Middle frontal gyrus (tissue), 1 donor: ENCODE measurements at regions not wholly inside any gene's neighbourhood (a gene's known extent, or its start where the extent isn't known, plus 50 kb on each side); places are given as distances from the start of the nearest gene placed in this dataset.
"Not testable (repeated sequence)": the region's sequence is repeated elsewhere in the genome, so short reads cannot be mapped to it uniquely, and the experiment has no call there.

ENCODE experiments used
- DNase-seq: peaks from one replicate; pipeline ENCODE4 v3.0.0-alpha.2; 2015; ENCODE audit warnings: low spot score; ENCODE audit errors: extremely low spot score

GRCh38 chr18:1394966-1395365, 490.3 kb downstream of the ADCYAP1 start:
- DNase-seq, result no peak

GRCh38 chr18:1408376-1408775, 503.7 kb downstream of the ADCYAP1 start:
- DNase-seq, result no peak

DNA sequence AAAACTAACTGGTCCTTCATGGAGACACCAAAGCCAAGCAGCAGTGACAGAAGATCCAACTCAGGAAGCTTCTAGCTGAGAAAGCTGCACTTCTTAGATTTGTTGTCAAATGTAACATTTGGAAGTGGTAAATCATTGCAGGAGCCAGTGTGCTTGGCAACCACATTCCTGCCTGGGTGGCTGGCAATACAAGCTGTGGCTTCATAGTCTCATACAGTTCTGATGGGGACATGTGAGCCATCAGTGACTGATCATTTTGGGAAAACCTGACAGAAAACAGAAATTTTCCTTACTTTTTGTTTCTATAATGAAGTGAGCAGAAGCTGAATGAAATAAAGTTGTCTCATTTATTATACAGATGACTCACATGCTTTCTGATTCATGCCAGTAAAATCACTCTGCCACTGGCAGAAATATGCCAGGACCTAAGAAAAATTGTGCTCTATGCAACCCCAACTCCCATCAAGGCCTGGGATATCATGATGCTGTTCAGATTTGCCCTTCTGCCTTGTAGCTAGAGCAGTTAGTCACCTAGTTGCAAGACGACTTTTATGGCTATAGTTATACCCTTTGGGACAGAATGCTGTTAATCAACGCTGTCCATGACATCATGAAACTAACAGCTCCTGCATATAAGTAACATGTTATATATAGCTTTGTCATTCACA, 508.1 kb downstream of the ADCYAP1 start:
- DNase-seq, result peak; percentile 4

- DNase-seq, result no peak
Measured at GRCh38 chr18:1413323-1413675, 508.6 kb downstream of the ADCYAP1 start.

GRCh38 chr18:1416074-1416473, 511.4 kb downstream of the ADCYAP1 start:
- no peak for DNase-seq

DNA sequence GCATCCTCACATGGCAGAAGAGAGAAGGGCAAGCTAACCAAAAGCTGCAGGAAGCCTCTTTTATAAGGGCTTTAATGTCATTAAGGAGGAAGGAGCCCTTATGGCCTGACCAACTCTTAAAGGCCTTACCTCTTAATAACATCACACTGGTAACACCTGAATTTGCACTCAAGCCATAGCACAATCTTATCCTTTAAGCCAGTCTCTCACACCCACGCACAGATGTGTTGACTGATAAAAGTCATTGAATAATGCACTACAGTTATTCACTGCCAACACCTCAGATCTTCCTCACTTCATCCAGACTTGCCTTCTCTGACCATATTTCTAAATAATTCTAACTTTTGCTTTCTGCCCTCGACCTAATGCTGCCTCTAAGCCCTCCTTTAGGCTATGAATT, 516.8 kb downstream of the ADCYAP1 start:
- DNase-seq, result no peak

DNA sequence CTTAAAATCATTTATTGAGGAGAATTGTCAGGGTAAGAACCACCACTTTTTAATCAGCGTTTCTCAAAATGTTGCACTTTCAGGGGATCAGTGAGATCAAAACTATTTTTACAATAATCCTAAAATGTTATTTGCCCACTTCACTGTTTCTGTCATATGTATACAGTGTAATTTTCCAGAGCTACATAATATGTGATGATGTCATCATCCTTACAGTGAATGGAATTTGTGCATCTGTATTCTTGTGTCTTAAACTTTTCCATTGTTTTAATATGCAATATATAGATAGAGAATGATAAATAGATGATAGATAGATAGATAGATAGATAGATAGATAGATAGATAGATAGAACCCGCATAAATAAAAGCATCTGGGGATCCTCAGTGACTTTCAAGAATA, 518.0 kb downstream of the ADCYAP1 start:
- DNase-seq, result no peak

DNA sequence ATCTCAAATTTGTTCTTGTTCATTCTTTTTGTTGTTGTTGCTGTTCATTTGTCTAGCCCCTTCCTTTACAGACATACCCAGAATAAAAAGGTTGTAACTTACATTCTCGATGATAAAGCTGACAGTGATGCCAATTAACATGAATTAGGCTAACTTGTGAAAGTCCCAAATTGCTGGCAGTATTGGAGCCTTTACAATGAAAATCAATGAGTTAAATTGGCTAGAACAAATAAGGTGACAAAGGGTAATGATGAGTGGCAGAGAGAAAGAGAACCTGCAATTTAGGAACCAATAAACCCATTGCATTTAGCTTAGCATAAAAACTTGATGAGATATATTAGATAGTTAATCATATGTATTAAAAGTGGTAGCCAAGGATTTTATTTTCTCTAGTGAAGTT, 521.0 kb downstream of the ADCYAP1 start:
- DNase-seq, result no peak

- DNase-seq, result no peak
Measured at GRCh38 chr18:1435487-1435886, 530.8 kb downstream of the ADCYAP1 start.

GRCh38 chr18:1436199-1436598, 531.5 kb downstream of the ADCYAP1 start:
- DNase-seq, result no peak

- DNase-seq, result no peak
Measured at GRCh38 chr18:1438458-1438910, 533.8 kb downstream of the ADCYAP1 start.

DNA sequence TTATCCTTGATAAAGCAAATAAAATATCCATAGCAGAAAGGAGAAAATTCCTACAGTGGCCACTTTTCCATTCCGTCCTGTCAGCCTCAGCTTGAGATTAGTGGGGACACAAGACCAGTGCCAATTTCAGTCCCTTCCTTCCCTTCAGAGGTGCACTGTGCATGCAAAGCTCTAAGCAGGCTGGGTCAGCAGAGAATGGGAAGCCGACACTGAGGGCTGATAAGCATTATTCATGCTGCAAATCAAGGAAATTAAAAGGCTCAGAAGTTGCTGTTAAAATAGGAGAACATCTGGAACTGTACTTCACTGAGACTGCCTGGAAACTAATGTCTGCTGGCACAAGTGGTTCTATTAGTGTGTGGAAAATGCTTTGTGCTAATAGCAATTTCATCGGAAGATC, 534.3 kb downstream of the ADCYAP1 start:
- DNase-seq, result no peak

- DNase-seq, result not testable (repeated sequence)
Measured at GRCh38 chr18:1444062-1444461, 539.4 kb downstream of the ADCYAP1 start.

DNA sequence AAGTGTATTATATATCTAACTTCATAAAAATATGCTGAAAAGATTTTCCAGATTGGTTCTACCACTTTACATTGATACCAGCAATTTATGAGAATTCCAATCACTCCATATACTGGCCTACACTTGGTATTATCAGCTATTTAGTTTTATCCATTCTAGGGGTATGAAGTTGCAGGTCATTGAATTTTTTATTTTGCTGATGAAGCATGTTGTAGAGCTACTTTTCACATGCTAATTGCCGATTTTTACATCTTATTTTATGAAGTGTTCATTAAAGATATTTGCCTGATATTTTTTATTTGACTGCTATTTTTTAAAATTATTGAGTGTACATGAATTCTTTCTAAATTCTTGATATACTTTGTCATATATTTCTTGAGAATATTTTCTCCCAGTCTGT, 542.1 kb downstream of the ADCYAP1 start:
- DNase-seq, result no peak

GRCh38 chr18:1452821-1453220, 548.1 kb downstream of the ADCYAP1 start:
- DNase-seq, result no peak

- no peak for DNase-seq
Measured at GRCh38 chr18:1455605-1456004, 550.9 kb downstream of the ADCYAP1 start.

GRCh38 chr18:1458547-1458946, 553.9 kb downstream of the ADCYAP1 start:
- DNase-seq, result no peak

GRCh38 chr18:1463981-1464380, 559.3 kb downstream of the ADCYAP1 start:
- DNase-seq, result no peak

GRCh38 chr18:1464444-1465217, 560.0 kb downstream of the ADCYAP1 start:
- DNase-seq, result no peak

DNA sequence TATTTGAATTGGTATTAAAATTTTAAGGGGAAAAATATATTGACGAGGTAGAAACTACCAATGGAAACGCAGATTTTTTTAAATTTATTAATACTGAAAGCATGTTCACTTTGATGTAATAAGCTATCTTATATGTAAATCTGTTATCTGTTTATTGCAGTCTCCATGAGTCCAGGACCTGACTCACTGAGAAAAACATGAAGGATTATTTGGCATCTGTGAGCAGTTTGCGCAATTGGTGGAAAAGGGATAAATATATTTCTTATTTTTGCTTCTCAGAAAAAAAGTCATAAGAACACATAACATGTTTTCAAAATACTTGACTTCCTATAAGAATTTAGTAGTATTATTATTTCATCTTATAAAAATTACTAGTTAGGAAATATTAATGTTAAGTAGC, 561.4 kb downstream of the ADCYAP1 start:
- no peak for DNase-seq

DNA sequence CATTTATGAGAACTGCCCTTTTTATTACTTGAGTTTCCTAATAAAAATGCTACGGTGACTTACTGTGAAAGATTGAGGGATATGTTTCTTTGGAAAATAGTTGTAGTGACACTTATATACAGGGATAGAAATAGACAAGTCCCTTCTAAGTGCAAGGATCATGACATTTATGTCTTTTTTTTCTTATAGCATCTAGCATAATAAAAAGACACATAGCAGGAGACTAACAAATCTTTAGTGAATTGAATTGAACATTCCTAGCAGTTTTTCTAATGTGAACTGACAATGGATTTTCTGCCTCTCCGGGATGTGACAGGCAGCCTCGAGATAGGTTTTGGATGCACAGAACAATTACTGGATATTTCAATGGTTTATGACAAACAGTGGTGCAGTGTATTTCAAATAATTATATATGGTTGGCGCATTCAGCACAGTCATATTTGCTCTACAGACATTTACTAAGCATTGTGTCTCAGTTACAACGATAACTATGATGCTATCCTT, 562.8 kb downstream of the ADCYAP1 start:
- DNase-seq, result no peak

- no peak for DNase-seq
Measured at GRCh38 chr18:1468550-1468949, 563.9 kb downstream of the ADCYAP1 start.

GRCh38 chr18:1475867-1476266, 571.2 kb downstream of the ADCYAP1 start:
- DNase-seq, result no peak
